ENCODE measurements at regions not wholly inside any gene's neighbourhood (a gene's known extent, or its start where the extent isn't known, plus 50 kb on each side); places are given as distances from the start of the nearest gene placed in this dataset.
"Not testable (repeated sequence)": the region's sequence is repeated elsewhere in the genome, so short reads cannot be mapped to it uniquely, and the experiment has no call there.

DNA sequence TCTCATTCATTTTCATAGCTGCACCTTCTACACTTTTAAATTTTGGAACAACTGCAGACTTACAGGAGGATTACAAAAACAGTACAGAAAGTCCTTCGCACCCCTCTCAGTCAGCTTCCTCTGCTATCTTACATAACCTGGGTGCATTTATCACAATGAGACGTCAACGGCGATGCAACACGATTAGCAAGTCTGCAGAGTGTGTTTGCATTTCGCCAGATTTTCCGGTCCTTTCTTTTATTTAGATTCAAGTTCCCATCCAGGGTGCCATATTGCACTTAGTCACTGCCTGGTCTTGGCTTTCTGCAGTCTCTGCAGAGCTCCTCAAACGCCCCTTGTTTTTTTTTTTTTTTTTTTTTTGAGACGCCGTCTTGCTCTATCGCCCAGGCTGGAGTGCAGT, 85.9 kb downstream of the ASMT start:
- intact Hi-C loops (cut with DNase I): no loop called here

DNA sequence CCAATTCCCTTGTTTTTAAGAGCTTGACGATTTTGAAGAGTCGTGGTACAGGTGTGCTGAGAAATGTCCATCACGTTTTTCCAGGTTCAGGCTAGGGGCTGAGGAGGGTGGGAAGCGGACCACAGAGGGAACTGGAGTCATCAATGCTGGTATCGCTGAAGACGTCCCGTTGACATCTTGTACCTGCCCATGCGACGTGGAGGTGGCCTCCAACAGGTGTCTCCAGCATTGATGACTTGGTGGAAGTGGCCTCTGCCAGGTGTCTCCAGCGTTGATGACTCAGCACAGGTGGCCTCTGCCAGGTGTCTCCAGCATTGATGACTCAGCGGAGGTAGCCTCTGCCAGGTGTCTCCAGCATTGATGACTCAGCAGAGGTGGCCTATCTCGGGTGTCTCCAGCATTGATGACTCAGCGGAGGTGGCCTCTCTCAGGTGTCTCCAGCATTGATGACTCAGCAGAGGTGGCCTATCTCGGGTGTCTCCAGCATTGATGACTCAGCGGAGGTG, 86.6 kb downstream of the ASMT start:
- DNase-seq (ENCODE audit: low spot score); intact Hi-C loops (cut with DNase I): not testable (repeated sequence)

More for the DNA sequence above, 85.9 kb downstream of the ASMT start:
- DNase-seq (ENCODE audit: low spot score): no peak

DNA sequence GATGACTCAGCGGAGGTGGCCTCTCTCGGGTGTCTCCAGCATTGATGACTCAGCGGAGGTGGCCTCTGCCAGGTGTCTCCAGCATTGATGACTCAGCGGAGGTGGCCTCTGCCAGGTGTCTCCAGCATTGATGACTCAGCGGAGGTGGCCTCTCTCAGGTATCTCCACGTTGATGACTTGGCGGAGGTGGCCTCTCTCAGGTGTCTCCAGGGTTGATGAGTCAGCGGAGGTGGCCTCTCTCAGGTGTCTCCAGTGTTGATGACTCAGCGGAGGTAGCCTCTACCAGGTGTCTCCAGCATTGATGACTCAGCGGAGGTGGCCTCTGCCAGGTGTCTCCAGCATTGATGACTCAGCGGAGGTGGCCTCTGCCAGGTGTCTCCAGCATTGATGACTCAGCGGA, 87.3 kb downstream of the ASMT start:
- intact Hi-C loops (cut with DNase I); DNase-seq (ENCODE audit: low spot score): not testable (repeated sequence)

DNA sequence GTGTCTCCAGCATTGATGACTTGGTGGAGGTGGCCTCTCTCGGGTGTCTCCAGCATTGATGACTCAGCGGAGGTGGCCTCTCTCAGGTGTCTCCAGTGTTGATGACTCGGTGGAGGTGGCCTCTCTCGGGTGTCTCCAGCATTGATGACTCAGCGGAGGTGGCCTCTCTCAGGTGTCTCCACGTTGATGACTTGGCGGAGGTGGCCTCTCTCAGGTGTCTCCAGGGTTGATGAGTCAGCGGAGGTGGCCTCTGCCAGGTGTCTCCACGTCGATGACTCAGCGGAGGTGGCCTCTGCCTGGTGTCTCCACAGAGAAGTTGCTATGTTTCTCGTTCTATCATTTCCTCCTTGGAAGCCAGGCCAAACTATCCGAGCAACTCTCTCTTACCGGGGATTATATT, 87.7 kb downstream of the ASMT start:
- intact Hi-C loops (cut with DNase I): not testable (repeated sequence)

DNA sequence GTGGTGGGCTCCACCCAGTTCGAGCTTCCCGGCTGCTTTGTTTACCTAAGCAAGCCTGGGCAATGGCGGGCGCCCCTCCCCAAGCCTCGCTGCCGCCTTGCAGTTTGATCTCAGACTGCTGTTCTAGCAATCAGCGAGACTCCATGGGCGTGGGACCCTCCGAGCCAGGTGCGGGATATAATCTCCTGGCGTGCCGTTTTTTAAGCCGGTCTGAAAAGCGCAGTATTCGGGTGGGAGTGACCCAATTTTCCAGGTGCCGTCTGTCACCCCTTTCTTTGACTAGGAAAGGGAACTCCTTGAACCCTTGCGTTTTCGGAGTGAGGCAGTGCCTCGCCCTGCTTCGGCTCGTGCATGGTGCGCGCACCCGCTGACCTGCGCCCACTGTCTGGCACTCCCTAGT, 94.4 kb downstream of the ASMT start:
- intact Hi-C loops (cut with DNase I); DNase-seq (ENCODE audit: low spot score): not testable (repeated sequence)

More for the DNA sequence above, 87.7 kb downstream of the ASMT start:
- not testable (repeated sequence) for DNase-seq (ENCODE audit: low spot score)

DNA sequence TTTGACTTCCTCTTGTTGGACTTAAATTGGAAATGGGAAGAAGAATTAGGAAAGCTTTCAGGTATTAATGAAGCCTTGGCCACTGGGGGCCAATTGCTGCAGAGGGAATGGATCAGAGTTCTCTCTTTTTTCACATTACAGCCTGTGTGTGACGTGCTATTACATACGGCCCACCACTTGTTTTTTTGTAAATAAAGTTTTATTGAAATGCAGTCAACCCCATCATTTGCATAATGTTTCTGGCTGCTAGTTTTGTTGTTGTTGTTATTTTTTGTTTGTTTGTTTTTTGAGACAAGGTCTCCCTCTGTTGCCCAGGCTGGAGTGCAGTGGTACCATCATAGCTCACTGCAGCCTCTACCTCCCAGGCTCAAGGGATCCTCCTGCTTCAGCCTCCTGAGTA, 98.4 kb downstream of the ASMT start:
- DNase-seq (ENCODE audit: low spot score): no peak

DNA sequence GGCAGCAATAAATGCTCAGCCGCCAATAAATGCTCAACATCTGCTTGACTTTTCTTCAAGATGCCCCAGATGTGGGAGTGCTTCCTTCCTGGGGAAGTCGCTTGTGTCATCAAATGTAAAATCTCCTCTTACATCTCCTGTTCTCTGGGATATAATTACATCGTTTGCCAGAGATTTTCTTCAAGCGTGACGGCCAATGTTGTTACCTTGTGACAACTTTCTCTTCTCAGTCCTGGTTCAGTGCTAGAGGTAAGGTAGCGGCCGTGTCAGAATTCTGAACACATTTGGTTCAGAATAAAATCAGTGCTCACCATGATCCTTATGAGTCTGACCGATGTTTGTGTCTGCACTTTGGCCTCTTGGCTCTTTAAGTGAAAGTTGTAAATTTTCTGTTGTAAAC, 102.5 kb downstream of the ASMT start:
- intact Hi-C loops (cut with DNase I): no loop called here
- no peak for DNase-seq (ENCODE audit: low spot score)

More for the DNA sequence above, 98.4 kb downstream of the ASMT start:
- intact Hi-C loops (cut with DNase I): no loop called here

DNA sequence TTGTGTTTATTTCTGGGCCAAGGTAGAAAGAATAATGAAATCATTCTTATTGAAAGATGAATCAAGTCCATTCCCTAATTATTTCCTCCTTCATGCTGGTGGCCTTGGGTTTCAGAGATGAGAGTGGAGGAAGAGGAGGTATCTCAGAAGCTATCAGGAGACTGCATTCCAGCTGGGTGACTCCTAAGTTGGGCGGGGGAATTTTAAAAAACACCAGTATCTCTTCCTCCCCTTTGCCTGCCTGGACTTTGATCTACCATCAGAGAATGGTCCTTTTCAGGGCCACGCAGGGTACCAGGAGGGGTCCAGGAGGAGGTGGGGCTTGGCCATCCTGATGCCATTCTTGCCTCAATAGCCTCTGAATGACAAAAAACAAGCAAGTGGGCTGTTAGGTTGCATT, 104.4 kb downstream of the ASMT start:
- no peak for DNase-seq (ENCODE audit: low spot score)
- intact Hi-C loops (cut with DNase I): no loop called here

DNA sequence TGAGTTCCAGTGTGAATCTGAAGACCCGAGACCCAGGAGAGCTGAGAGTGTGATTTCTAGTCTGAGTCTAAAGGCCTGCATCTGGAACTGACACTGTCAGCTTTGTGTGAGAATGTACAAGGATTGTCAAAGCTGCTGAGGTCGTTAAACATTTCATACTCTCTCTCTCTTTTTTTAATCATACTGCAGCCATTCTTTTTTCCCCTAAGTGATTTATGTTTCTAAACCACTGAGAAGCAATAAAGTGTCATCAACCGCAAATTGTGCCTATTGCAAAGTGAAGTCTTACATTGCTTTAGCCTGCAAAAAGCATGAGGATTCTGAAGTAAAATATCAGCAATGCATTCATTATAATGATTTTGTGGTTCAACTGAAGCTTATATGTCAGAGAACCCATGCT, 106.0 kb downstream of the ASMT start:
- no peak for DNase-seq (ENCODE audit: low spot score)

DNA sequence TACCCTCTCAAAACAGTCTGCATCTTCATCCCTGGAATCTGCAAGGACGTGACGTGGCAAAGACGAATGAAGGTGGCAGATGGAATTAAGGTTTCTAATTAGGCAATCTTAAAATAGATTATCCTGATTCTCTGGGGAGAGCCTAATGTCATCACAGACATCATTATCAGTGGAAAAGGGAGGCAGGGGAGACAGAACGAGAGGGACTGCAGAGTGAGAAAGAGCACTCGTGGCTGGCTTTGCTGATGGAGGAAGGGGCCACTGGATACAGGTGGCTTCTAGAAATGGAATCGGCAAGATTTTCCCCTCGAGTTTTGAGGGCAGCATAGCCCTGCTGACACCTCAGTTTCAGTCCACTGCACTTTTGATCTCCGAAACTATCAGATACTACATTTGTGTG, 110.6 kb downstream of the ASMT start:
- intact Hi-C loops (cut with DNase I): no loop called here
- DNase-seq (ENCODE audit: low spot score): no peak

More for the DNA sequence above, 106.0 kb downstream of the ASMT start:
- intact Hi-C loops (cut with DNase I): no loop called here

DNA sequence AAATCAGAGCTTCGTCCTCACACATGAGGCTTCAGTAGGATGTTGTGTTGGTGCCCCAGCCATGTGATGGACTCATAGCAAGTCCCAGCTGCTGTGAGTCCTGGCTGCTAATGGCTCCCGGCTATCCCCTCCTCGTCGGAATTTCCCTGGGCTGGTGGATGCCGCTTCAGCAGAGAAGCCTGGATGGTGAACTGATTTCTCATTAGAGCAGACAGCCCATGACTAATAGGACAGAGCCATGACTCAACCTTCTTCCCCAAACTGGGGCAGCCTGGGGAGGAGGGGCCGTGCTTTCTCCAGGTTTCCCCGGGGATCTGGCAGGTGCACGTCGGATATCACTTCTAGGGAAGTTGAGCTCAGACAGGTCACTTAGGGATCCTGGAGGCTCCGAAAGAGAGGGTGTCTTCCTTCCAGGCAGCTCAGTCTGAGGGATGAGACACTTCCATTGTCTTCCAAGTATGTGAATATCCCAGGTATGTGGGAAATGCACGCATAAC, 112.7 kb downstream of the ASMT start:
- no peak for DNase-seq (ENCODE audit: low spot score)
- intact Hi-C loops (cut with DNase I): no loop called here

DNA sequence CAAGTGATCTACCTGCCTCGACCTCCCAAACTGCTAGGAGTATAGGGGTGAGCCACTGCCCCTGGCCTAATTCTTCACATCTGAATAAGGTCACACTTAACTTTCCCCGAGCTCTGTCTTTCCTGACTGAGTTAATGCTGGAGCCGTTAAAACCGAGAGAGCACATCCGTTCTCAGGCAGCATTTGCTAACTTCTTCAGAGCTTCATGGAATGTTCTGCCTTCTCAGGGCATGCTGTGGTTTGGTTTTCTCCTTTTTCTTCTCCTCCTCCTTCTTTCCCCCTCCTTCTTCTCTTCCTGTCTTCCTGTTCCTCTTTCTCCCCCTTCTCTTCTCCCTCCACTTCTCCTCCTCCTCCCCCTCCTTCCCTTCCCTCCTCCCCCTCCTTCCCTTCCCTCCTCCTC, 119.9 kb downstream of the ASMT start:
- intact Hi-C loops (cut with DNase I): no loop called here
- DNase-seq (ENCODE audit: low spot score): no peak

DNA sequence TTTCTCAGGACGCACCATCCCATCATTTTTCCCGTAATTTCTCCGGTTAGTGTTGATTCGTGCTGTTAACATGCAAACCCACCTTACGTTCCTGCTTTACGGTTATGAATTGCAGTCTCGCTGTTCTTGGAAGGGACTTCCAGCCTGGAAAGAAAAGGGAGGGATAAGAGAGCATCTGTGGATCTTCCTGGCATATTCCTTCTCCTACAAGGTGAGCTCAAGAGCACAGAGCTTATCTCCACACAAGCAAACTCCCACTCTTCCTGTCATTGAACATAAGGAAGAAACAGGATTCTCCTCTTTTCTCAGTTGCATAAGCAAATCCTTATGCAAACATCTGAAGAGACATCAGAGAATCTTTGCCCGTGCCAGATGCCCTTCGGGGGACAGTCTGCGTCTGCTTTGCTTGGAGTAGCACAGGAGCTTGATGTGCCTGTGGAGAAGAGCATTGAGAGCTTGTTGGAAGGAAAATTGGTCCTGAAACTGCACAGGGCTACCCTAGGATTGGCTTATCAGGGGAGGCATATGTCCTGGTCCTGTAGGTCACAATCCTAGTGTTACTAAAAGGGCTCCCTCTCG, 127.0 kb downstream of the ASMT start:
- DNase-seq (ENCODE audit: low spot score): no peak
- intact Hi-C loops (cut with DNase I): no loop called here

DNA sequence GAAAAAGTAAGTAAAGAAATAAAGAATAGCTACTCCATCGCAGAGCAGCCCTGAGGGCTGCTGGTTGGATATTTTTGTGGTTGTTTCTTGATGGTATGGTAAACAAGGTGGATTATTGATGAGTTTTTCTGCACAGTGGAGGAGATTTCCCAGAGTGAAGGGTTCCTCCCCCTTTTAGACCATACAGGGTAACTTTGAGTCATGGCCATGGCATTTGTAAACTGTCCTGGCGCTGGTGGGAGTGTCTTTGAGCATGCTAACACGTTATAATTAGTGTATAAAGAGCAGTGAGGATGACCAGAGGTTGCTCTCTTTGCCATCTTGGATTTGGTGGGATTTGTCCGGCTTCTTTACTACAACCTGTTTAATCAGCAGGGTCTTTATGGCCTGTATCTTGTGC, 128.2 kb downstream of the ASMT start:
- DNase-seq (ENCODE audit: low spot score): no peak
- intact Hi-C loops (cut with DNase I): no loop called here

DNA sequence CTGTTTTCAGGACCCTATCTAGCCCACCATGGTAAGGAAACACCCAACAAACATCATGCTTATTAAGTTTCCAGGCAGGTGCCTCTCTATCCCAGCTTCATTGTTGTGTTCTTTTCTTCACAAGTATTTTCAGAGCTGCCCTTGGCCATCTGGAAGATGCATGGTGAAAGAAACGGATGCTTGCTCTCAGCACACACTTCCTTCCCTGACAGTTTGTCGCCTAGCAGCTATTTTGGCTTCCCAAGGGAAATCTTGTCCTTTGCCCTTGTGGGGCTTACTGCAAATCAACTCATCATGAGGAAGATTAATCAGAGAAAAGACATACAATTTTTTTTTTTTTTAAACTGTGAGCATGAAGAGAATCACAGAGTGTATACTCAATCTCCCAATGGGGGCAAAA, 128.8 kb downstream of the ASMT start:
- no peak for DNase-seq (ENCODE audit: low spot score)
- intact Hi-C loops (cut with DNase I): no loop called here

DNA sequence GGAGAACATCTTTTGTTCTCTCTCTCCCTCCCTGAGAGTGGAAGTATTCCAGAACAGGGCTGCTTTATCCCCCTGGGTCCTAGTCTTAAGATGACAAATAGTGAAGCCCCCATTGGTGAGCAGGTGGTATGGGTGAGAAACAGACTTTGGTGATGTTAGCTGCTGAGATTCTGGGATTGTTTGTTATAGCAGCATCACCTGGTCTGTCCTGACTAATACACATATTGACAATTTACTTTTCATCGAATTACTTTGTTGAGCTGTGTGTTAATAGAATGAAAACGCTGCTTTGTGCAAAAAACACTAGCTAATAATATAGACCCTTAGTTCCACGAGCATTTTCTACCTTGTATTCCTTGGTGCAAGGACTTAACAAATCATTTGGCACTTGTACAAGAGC, 133.5 kb downstream of the ASMT start:
- no peak for DNase-seq (ENCODE audit: low spot score)
- intact Hi-C loops (cut with DNase I): no loop called here

DNA sequence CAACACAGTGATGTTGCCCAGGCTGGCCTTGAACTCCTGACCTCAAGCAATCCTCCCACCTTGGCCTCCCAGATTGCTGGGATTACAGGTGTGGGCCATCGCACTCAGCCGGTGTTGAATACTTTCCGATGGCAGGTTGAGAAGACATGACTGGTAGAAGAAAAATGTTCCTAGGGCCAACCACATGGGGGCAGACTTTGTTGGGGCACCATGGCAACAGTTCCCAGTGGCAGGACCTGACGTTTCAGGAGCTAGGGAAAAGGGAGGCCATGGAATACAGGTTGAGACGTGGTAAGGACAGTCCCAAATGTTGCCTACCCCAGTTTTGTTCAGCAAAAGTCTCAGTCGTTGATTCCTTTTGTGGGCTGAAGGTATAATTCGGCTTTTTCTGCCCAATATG, 134.6 kb downstream of the ASMT start:
- no peak for DNase-seq (ENCODE audit: low spot score)
- intact Hi-C loops (cut with DNase I): no loop called here

DNA sequence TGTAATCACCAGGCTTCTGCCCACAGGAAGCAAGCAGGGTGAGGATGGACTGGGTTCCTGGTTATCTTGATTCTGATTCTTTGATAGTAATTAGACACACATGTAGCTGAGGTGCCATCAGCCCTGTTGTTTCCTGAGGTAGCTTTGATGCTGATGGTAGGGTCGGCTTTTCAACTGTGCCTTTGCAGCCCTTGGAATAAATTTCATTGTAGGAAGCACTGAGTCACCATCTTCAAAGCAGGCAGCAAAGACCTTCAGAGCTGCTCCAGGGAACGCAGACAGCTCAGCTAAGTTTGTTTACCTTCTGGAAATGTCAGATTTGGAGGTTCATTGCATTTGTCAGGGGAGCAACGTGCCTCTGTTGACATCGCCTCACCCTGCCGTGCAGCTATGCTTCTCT, 135.4 kb downstream of the ASMT start:
- DNase-seq (ENCODE audit: low spot score): no peak
- intact Hi-C loops (cut with DNase I): no loop called here

DNA sequence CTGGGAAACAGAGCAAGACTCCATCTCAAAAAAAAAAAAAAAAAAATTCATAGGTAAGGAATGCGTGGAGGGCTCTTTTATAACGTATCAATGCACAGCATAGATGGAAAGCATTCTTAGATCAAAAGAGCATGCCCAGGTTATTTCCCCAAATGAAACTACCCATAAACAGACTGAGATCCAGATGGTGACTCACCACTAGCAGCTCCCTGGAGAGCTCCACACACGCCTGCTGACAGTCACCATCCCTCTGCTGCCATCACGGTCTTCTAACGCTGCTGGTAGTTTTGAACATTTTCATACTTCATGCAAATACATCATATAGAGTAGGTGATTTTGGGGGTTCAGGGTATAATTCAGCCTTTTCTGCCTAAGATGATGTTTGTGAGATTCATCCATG, 136.9 kb downstream of the ASMT start:
- no peak for DNase-seq (ENCODE audit: low spot score)
- intact Hi-C loops (cut with DNase I): no loop called here

DNA sequence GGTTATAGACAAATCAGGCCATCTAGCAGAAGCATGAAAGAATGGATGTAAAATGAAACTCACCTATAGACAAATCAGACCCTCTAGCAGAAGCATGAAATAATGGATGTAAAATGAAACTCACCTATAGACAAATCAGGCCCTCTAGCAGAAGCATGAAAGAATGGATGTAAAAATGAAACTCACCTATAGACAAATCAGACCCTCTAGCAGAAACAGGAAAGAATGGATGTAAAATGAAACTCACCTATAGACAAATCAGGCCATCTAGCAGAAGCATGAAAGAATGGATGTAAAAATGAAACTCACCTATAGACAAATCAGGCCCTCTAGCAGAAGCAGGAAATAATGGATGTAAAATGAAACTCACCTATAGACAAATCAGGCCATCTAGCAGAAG, 137.9 kb downstream of the ASMT start:
- intact Hi-C loops (cut with DNase I); DNase-seq (ENCODE audit: low spot score): not testable (repeated sequence)

DNA sequence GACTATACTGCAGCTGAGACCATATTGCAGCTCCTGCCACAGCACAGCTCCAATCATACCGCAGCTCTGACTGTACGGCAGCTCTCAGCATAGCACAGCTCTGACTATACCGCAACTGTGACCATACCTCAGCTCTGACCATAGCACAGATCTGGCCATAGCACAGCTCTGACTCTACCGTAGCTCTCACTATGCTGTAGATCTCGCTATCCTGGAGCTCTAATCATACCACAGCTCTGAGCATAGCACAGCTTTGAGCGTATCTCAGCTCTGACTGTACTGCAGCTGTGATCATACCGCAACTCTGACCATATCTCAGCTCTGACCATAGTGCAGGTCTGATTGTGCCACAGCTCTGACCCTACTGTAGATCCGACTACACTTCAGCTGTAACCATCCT, 139.2 kb downstream of the ASMT start:
- no peak for DNase-seq (ENCODE audit: low spot score)
- intact Hi-C loops (cut with DNase I): no loop called here

DNA sequence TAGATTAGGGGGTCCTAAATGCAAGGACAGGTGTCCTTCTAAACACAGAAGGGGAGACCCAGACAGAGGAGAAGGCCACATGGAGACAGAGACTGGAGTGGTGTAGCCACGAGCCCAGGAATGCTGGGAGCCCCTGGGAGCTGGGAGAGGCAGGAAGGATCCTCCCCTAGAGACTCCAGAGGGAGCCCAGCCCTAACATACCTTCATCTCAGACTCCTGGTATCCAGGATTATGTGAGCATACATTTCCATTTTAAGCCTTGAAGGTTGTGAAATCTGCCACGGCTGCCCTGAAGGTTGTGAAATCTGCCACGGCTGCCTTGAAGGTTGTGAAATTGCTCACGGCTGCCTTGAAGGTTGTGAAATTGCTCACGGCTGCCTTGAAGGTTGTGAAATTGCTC, 148.4 kb downstream of the ASMT start:
- DNase-seq (ENCODE audit: low spot score): no peak
- intact Hi-C loops (cut with DNase I): no loop called here
